ENCODE measurements at regions not wholly inside any gene's neighbourhood (a gene's known extent, or its start where the extent isn't known, plus 50 kb on each side); places are given as distances from the start of the nearest gene placed in this dataset.

DNA sequence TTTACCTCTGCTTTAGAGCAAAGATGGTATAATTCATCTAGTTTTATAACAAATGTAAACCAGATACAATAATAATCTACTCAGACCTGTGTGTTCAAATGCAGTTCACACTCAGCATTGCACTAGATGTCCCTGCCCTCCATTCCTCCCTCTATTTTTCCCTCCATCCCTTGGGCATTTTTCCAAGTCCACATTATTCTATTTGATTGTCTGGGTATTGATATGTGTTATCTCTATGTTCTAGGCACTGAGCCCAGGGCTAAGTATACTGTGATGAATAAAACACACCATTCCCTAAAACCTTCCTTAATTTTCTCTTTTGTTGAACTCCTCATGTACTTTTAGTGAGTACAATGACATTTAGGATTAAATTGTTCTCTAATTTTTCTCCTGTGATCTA is 66.2 kb upstream of the HMCN1 start:
- H3K4me3 ChIP-seq (ENCODE audit: control insufficient read depth in 1 of 7, extremely low read depth in 1 of 7, insufficient read depth in 4 of 7, low read depth in 2 of 7, low read length in 6 of 7) = no peak overlapping the region
- no peaks in the 10 kb centered on the region for H3K9me3 ChIP-seq (ENCODE audit: control extremely low read depth in 1 of 5, control insufficient read depth in 4 of 5, insufficient read depth in 2 of 5, low read depth in 1 of 5, low read length in 4 of 5)
- ChIA-PET POLR2A (no interaction called here), CTCF (no interaction called here)
- H3K27me3 ChIP-seq (replicated peaks in 2 of 5; ENCODE audit: control insufficient read depth in 4 of 5, insufficient read depth in 5 of 5, low read length in 4 of 5) = no peaks in the 10 kb centered on the region
- no peaks in the 10 kb centered on the region for H3K36me3 ChIP-seq (ENCODE audit: control insufficient read depth in 4 of 4, insufficient read depth in 4 of 4, low read length in 3 of 4)
- H3K4me1 ChIP-seq (ENCODE audit: control extremely low read depth in 1 of 4, control insufficient read depth in 4 of 4, insufficient read depth in 4 of 4, low read length in 3 of 4) = peaks cover 0 to 5% (median 5%) of the 10 kb centered on the region in 4 experiments
- DNase-seq = no peak
- no peak overlapping the region for H3K27ac ChIP-seq (ENCODE audit: insufficient read depth in 1 of 2, low read depth in 1 of 2, low read length in 2 of 2, poor library complexity in 1 of 2, severe bottlenecking in 2 of 2)

DNA sequence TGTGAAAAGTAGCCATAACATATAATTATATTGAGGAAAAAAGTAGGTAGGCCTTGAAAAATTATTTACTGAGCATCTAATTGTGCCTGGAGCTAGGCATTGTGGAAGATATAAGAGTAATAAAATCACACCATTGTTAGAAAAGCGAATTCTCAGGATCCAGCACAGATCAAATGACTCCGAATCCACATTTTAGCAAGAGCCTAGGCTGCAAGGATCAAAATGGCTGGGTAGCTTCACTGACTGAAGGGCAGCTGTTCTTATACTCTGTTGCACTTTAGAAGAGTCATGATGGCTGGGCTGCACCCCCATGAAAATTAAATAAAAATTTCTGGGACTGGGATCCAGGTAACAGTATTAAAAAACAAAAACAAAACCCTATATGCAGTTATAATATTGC is 67.6 kb upstream of the HMCN1 start:
- Histone ChIP-seq H3K9me3 (ENCODE audit: control extremely low read depth in 1 of 5, control insufficient read depth in 4 of 5, insufficient read depth in 2 of 5, low read depth in 1 of 5, low read length in 4 of 5) (no peaks in the 10 kb centered on the region), H3K27ac (ENCODE audit: insufficient read depth in 1 of 2, low read depth in 1 of 2, low read length in 2 of 2, poor library complexity in 1 of 2, severe bottlenecking in 2 of 2) (no peak overlapping the region), H3K4me1 (ENCODE audit: control extremely low read depth in 1 of 4, control insufficient read depth in 4 of 4, insufficient read depth in 4 of 4, low read length in 3 of 4) (peaks cover 0 to 5% (median 2%) of the 10 kb centered on the region in 4 experiments), H3K4me3 (ENCODE audit: control insufficient read depth in 1 of 7, extremely low read depth in 1 of 7, insufficient read depth in 4 of 7, low read depth in 2 of 7, low read length in 6 of 7) (no peak overlapping the region), H3K27me3 (replicated peaks in 2 of 5; ENCODE audit: control insufficient read depth in 4 of 5, insufficient read depth in 5 of 5, low read length in 4 of 5) (no peaks in the 10 kb centered on the region), H3K36me3 (ENCODE audit: control insufficient read depth in 4 of 4, insufficient read depth in 4 of 4, low read length in 3 of 4) (no peaks in the 10 kb centered on the region)
- ChIA-PET POLR2A (interaction anchor here (0.5 kb wide), 1 partner anchor 106 kb away, joined by 3 read pairs; no protein-coding TSS in a partner anchor), CTCF (interaction anchor here (0.6 kb wide), 1 partner anchor 349 kb away, joined by 4 read pairs; no protein-coding TSS in a partner anchor)
- DNase-seq = no peak
- 100% methylated on average over 1 of the region's 2 CpGs for WGBS (ENCODE audit: insufficient coverage)

DNA sequence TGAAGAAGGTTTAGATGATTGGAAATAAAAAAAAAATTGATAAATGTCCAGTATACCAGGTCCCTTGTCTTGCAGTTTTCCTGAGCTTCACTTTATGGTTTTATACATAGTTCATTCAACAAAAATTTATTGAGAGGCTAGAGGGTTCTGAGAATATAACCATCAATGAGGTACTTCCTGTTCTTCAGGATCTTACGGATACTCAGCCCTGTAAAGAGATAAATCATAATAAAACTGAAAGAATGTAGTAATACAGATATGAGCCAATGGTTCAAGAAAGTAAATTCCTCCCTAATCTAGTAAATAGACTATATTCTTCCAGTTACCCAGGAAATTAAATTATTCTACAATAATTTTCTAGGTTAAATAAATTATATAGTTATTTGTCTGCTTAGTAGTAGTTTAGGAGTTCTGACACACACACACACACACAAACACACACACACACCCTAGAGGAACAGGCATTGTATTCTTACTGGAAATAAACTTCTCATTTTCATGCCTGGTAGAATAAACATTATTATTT is 70.4 kb upstream of the HMCN1 start:
- H3K36me3 ChIP-seq (ENCODE audit: control insufficient read depth in 4 of 4, insufficient read depth in 4 of 4, low read length in 3 of 4) = no peaks in the 10 kb centered on the region
- no peaks in the 10 kb centered on the region for H3K27me3 ChIP-seq (replicated peaks in 2 of 5; ENCODE audit: control insufficient read depth in 4 of 5, insufficient read depth in 5 of 5, low read length in 4 of 5)
- H3K27ac ChIP-seq (ENCODE audit: insufficient read depth in 1 of 2, low read depth in 1 of 2, low read length in 2 of 2, poor library complexity in 1 of 2, severe bottlenecking in 2 of 2) = no peak overlapping the region
- H3K9me3 ChIP-seq (ENCODE audit: control extremely low read depth in 1 of 5, control insufficient read depth in 4 of 5, insufficient read depth in 2 of 5, low read depth in 1 of 5, low read length in 4 of 5) = no peaks in the 10 kb centered on the region
- CTCF ChIA-PET = no interaction called here
- H3K4me1 ChIP-seq (ENCODE audit: control extremely low read depth in 1 of 4, control insufficient read depth in 4 of 4, insufficient read depth in 4 of 4, low read length in 3 of 4) = no peaks in the 10 kb centered on the region
- POLR2A ChIA-PET = no interaction called here
- no CpG with 5 or more reads among the region's 1 CpG for WGBS (ENCODE audit: insufficient coverage)
- no peak overlapping the region for H3K4me3 ChIP-seq (ENCODE audit: control insufficient read depth in 1 of 7, extremely low read depth in 1 of 7, insufficient read depth in 4 of 7, low read depth in 2 of 7, low read length in 6 of 7)
- no peak for DNase-seq

DNA sequence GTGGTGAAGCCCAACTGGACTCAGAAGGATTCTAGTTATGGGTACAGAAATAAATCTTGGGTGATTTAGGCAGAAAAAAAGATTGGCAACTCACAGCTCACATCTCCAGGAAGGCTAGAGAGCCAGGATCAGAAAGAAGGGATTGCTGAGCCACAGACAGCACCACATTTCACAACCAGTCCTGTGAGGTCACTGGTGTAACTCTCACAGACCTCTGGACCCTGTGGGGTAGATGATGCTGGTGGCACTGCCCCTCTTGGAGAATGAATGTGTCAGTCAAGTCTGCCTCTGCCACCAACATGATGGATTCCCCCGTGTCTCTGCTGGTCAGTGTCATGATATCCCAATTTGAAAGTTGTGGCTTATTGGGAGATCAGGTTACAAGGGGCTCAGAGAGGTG is 70.9 kb upstream of the HMCN1 start:
- Histone ChIP-seq H3K27ac (ENCODE audit: insufficient read depth in 1 of 2, low read depth in 1 of 2, low read length in 2 of 2, poor library complexity in 1 of 2, severe bottlenecking in 2 of 2) (no peak overlapping the region), H3K4me1 (ENCODE audit: control extremely low read depth in 1 of 4, control insufficient read depth in 4 of 4, insufficient read depth in 4 of 4, low read length in 3 of 4) (no peaks in the 10 kb centered on the region), H3K9me3 (ENCODE audit: control extremely low read depth in 1 of 5, control insufficient read depth in 4 of 5, insufficient read depth in 2 of 5, low read depth in 1 of 5, low read length in 4 of 5) (no peaks in the 10 kb centered on the region), H3K27me3 (replicated peaks in 2 of 5; ENCODE audit: control insufficient read depth in 4 of 5, insufficient read depth in 5 of 5, low read length in 4 of 5) (no peaks in the 10 kb centered on the region), H3K36me3 (ENCODE audit: control insufficient read depth in 4 of 4, insufficient read depth in 4 of 4, low read length in 3 of 4) (no peaks in the 10 kb centered on the region), H3K4me3 (ENCODE audit: control insufficient read depth in 1 of 7, extremely low read depth in 1 of 7, insufficient read depth in 4 of 7, low read depth in 2 of 7, low read length in 6 of 7) (no peak overlapping the region)
- 100% methylated on average over 1 of the region's 1 CpG for WGBS (ENCODE audit: insufficient coverage)
- POLR2A ChIA-PET = no interaction called here
- no peak for DNase-seq
- CTCF ChIA-PET = interaction anchor here (0.6 kb wide), 1 partner anchor 1120 kb away, joined by 3 read pairs; no protein-coding TSS in a partner anchor

DNA sequence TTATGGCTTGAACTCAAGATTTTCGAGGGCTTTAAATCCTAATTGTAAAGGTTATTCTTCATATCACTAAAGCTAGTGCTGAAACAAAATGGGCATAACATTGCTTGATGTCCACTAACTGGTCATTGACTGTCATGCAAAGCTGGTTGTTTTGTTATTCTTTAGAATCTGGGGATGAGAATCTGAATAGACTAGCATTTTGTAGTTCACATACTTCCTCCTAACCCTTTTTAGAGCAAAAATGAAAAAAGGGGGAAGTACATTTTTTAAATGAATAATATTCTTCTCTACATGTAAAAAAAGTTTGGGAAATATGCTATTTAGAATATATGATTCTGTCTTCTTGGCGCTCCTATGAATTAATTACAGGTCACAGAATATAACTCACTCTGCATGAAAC is 72.2 kb upstream of the HMCN1 start:
- POLR2A ChIA-PET = no interaction called here
- no peaks in the 10 kb centered on the region for H3K4me1 ChIP-seq (ENCODE audit: control extremely low read depth in 1 of 4, control insufficient read depth in 4 of 4, insufficient read depth in 4 of 4, low read length in 3 of 4)
- H3K4me3 ChIP-seq (ENCODE audit: control insufficient read depth in 1 of 7, extremely low read depth in 1 of 7, insufficient read depth in 4 of 7, low read depth in 2 of 7, low read length in 6 of 7) = no peak overlapping the region
- no peaks in the 10 kb centered on the region for H3K9me3 ChIP-seq (ENCODE audit: control extremely low read depth in 1 of 5, control insufficient read depth in 4 of 5, insufficient read depth in 2 of 5, low read depth in 1 of 5, low read length in 4 of 5)
- H3K27ac ChIP-seq (ENCODE audit: insufficient read depth in 1 of 2, low read depth in 1 of 2, low read length in 2 of 2, poor library complexity in 1 of 2, severe bottlenecking in 2 of 2) = no peak overlapping the region
- CTCF ChIA-PET = interaction anchor here (0.9 to 1.0 kb wide), 2 partner anchors 21 to 26 kb away, joined by 3 to 5 read pairs; no protein-coding TSS in a partner anchor
- H3K27me3 ChIP-seq (replicated peaks in 2 of 5; ENCODE audit: control insufficient read depth in 4 of 5, insufficient read depth in 5 of 5, low read length in 4 of 5) = no peaks in the 10 kb centered on the region
- H3K36me3 ChIP-seq (ENCODE audit: control insufficient read depth in 4 of 4, insufficient read depth in 4 of 4, low read length in 3 of 4) = no peaks in the 10 kb centered on the region
- DNase-seq = no peak
- WGBS (ENCODE audit: insufficient coverage) = 100% methylated on average over 1 of the region's 2 CpGs

DNA sequence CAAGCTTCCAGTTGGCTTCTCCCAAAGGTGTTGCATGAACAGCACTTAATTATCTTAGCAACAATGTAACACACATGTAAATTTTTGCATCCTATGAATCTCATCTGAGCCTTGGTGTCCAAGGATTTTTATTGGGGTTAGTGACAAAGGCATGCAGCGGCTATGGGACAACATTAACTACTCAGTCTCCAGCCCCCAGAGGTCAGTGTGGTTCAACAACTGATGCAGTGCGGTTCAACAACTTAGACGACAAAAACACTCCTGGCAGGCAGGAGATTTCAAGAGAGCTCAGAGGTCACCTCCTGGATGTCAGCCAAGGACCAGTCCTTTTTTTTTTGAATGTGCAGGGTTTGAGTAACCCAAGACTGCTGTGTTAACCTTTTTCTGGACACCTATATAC is 77.5 kb upstream of the HMCN1 start:
- Histone ChIP-seq H3K27ac (ENCODE audit: insufficient read depth in 1 of 2, low read depth in 1 of 2, low read length in 2 of 2, poor library complexity in 1 of 2, severe bottlenecking in 2 of 2) (no peak overlapping the region), H3K36me3 (ENCODE audit: control insufficient read depth in 4 of 4, insufficient read depth in 4 of 4, low read length in 3 of 4) (no peaks in the 10 kb centered on the region), H3K27me3 (replicated peaks in 2 of 5; ENCODE audit: control insufficient read depth in 4 of 5, insufficient read depth in 5 of 5, low read length in 4 of 5) (no peaks in the 10 kb centered on the region), H3K4me1 (ENCODE audit: control extremely low read depth in 1 of 4, control insufficient read depth in 4 of 4, insufficient read depth in 4 of 4, low read length in 3 of 4) (no peaks in the 10 kb centered on the region), H3K4me3 (ENCODE audit: control insufficient read depth in 1 of 7, extremely low read depth in 1 of 7, insufficient read depth in 4 of 7, low read depth in 2 of 7, low read length in 6 of 7) (no peak overlapping the region), H3K9me3 (ENCODE audit: control extremely low read depth in 1 of 5, control insufficient read depth in 4 of 5, insufficient read depth in 2 of 5, low read depth in 1 of 5, low read length in 4 of 5) (no peaks in the 10 kb centered on the region)
- 100% methylated on average over 2 of the region's 3 CpGs for WGBS (ENCODE audit: insufficient coverage)
- ChIA-PET CTCF (no interaction called here), POLR2A (no interaction called here)
- DNase-seq = no peak

DNA sequence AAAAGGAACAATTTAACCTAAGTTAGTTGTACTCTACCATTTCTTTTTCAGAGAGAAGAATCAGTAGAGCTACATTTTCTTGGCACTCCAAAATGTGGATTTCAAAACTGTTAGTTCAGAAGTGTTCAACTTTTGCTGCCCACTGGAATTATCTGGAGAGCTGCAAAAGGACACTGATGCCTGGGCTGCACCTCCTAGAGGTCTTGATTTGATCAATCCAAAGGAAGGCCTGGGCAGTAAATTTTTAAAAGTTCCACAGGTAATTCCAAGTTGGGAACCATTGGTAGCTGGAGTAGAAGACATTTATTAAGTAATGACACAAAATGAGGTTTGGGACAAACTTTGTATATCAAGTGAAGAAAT is 79.3 kb upstream of the HMCN1 start:
- H3K4me3 ChIP-seq (ENCODE audit: control insufficient read depth in 1 of 7, extremely low read depth in 1 of 7, insufficient read depth in 4 of 7, low read depth in 2 of 7, low read length in 6 of 7) = no peak overlapping the region
- CTCF ChIA-PET = no interaction called here
- H3K36me3 ChIP-seq (ENCODE audit: control insufficient read depth in 4 of 4, insufficient read depth in 4 of 4, low read length in 3 of 4) = no peaks in the 10 kb centered on the region
- H3K4me1 ChIP-seq (ENCODE audit: control extremely low read depth in 1 of 4, control insufficient read depth in 4 of 4, insufficient read depth in 4 of 4, low read length in 3 of 4) = no peaks in the 10 kb centered on the region
- POLR2A ChIA-PET = no interaction called here
- H3K27ac ChIP-seq (ENCODE audit: insufficient read depth in 1 of 2, low read depth in 1 of 2, low read length in 2 of 2, poor library complexity in 1 of 2, severe bottlenecking in 2 of 2) = no peak overlapping the region
- no peaks in the 10 kb centered on the region for H3K9me3 ChIP-seq (ENCODE audit: control extremely low read depth in 1 of 5, control insufficient read depth in 4 of 5, insufficient read depth in 2 of 5, low read depth in 1 of 5, low read length in 4 of 5)
- no peak for DNase-seq
- no peaks in the 10 kb centered on the region for H3K27me3 ChIP-seq (replicated peaks in 2 of 5; ENCODE audit: control insufficient read depth in 4 of 5, insufficient read depth in 5 of 5, low read length in 4 of 5)
